MM.1S (cell line): ENCODE measurements at regions not wholly inside any gene's neighbourhood (a gene's known extent, or its start where the extent isn't known, plus 50 kb on each side); places are given as distances from the start of the nearest gene placed in this dataset.

Experiments
- EZH2 ChIP-seq: fragments of 300-600 bp; sonication (generic); optimal IDR thresholded peaks from 2 replicates; pipeline ENCODE3; 2017; ENCODE audit warnings: low read depth, mild to moderate bottlenecking, antibody characterized with exemption, low read length, mixed read lengths
- TF ChIP-seq, protein P1 (sequence below): fragments of 300-600 bp; sonication (generic); IDR thresholded peaks from 2 replicates; pipeline ENCODE4 v1.5.1; 2016; ENCODE audit warnings: antibody characterized with exemption, low read length, mixed read lengths

- TF ChIP-seq, protein P1, sequence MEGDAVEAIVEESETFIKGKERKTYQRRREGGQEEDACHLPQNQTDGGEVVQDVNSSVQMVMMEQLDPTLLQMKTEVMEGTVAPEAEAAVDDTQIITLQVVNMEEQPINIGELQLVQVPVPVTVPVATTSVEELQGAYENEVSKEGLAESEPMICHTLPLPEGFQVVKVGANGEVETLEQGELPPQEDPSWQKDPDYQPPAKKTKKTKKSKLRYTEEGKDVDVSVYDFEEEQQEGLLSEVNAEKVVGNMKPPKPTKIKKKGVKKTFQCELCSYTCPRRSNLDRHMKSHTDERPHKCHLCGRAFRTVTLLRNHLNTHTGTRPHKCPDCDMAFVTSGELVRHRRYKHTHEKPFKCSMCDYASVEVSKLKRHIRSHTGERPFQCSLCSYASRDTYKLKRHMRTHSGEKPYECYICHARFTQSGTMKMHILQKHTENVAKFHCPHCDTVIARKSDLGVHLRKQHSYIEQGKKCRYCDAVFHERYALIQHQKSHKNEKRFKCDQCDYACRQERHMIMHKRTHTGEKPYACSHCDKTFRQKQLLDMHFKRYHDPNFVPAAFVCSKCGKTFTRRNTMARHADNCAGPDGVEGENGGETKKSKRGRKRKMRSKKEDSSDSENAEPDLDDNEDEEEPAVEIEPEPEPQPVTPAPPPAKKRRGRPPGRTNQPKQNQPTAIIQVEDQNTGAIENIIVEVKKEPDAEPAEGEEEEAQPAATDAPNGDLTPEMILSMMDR = no peak
- no peak for TF ChIP-seq EZH2
These were observed 114.2 kb downstream of the KCNE4 start for GRCh38 chr2:223166215-223166493.
